HCT116 (cell line): ENCODE measurements at regions not wholly inside any gene's neighbourhood (a gene's known extent, or its start where the extent isn't known, plus 50 kb on each side); places are given as distances from the start of the nearest gene placed in this dataset.

Source experiments
- ATAC-seq: fragments of 200-7000 bp; cut with Tn5 transposase; 2 replicates; pipeline ENCODE4 v1.9.1; 2020; ENCODE audit warnings: mild to moderate bottlenecking, moderate library complexity
- BruUV-seq: library from RNA; stranded (reverse); fragments of 400-500 nt; replicated peaks from 2 replicates; lab custom pipeline; 2021; lab: Mats Ljungman, UMichigan
- CTCF ChIA-PET: fragments of 300-600 bp; sonication (Branson Sonifier 250); formaldehyde crosslinking; loops from one replicate; lab custom pipeline; 2021; ENCODE audit warnings: antibody characterized with exemption; lab: Charles Lee
- POLR2A ChIA-PET: fragments of 300-600, 350-600 bp; sonication (Branson Sonifier 250); formaldehyde crosslinking; loops from one replicate; lab custom pipeline; 2021; ENCODE audit warnings: antibody characterized with exemption; lab: Charles Lee
- RAD21 ChIA-PET, 2 experiments: fragments of 300-600 bp; sonication (Branson Sonifier 250); formaldehyde crosslinking; loops; one replicate each; lab custom pipeline; 2023; ENCODE audit warnings: low total read pairs in 2 of 2; ENCODE audit not compliant: uncharacterized antibody in 2 of 2, unreplicated experiment in 2 of 2, low non-redundant PET in 1 of 2; lab: Charles Lee
- DNase-seq: peaks from one replicate; pipeline ENCODE4 v3.0.0-alpha.2; 2010; ENCODE audit warnings: low read depth, low spot score
- H2AFZ ChIP-seq: fragments of 200-600 bp; shearing (Covaris generic), sonication (generic); 2 replicates; pipeline ENCODE4 v1.6.1; 2017; ENCODE audit warnings: low read depth, mixed run types, mixed read lengths, antibody characterized with exemption, low read length; ENCODE audit not compliant: poor library complexity, severe bottlenecking
- H3K27ac ChIP-seq: 2 replicates; pipeline ENCODE4 v1.5.1; 2012; ENCODE audit warnings: low read depth, low read length
- H3K27me3 ChIP-seq: fragments of 200-600 bp; sonication (generic); 2 replicates; pipeline ENCODE4 v1.6.1; 2016; ENCODE audit warnings: mixed run types, low read length, mixed read lengths; ENCODE audit not compliant: insufficient read depth
- H3K36me3 ChIP-seq, 2 experiments: fragments of 200-500 bp in 1 of 2; fragments of 200-600 bp in 1 of 2; sonication (Bioruptor generic) in 1 of 2; sonication (generic) in 1 of 2; 2 replicates each; pipeline versions ENCODE4 v1.5.1 to v1.6.1; 2014 to 2016; ENCODE audit warnings: low read length in 2 of 2, inconsistent platforms in 1 of 2, mixed read lengths in 1 of 2, mixed run types in 1 of 2; ENCODE audit not compliant: insufficient read depth in 2 of 2, control insufficient read depth in 1 of 2
- H3K4me1 ChIP-seq, 2 experiments: fragments of 200-600 bp in 1 of 2; sonication (generic) in 1 of 2; 2 replicates each; pipeline versions ENCODE4 v1.5.1 to v1.6.1; 2012 to 2017; ENCODE audit warnings: low read length in 2 of 2, inconsistent platforms in 1 of 2, mild to moderate bottlenecking in 1 of 2, mixed read lengths in 1 of 2, mixed run types in 1 of 2, moderate library complexity in 1 of 2; ENCODE audit not compliant: insufficient read depth in 2 of 2, control insufficient read depth in 1 of 2
- H3K4me2 ChIP-seq: fragments of 200-600 bp; sonication (generic); 2 replicates; pipeline ENCODE4 v1.6.1; 2017; ENCODE audit warnings: mixed run types, low read length, mixed read lengths
- H3K4me3 ChIP-seq, 2 experiments: fragments of 200-600 bp in 1 of 2; sonication (generic) in 1 of 2; replicated peaks in 1 of 2; 2 replicates each; pipeline ENCODE4 v1.5.1; 2011 to 2016; ENCODE audit warnings: low read length in 2 of 2, control low read depth in 1 of 2, low read depth in 1 of 2, mild to moderate bottlenecking in 1 of 2, mixed read lengths in 1 of 2, mixed run types in 1 of 2
- H3K79me2 ChIP-seq: fragments of 200-600 bp; sonication (generic); 2 replicates; pipeline ENCODE4 v1.6.1; 2017; ENCODE audit warnings: mild to moderate bottlenecking, mixed run types, low read length, moderate library complexity, mixed read lengths; ENCODE audit not compliant: insufficient read depth
- H3K9ac ChIP-seq: fragments of 200-600 bp; sonication (generic); 2 replicates; pipeline ENCODE4 v1.6.1; 2016; ENCODE audit warnings: low read length, mixed read lengths
- H3K9me2 ChIP-seq: fragments of 200-600 bp; sonication (generic), shearing (Covaris generic); 2 replicates; pipeline ENCODE4 v1.6.1; 2017; ENCODE audit warnings: mixed run types, mild to moderate bottlenecking, moderate library complexity; ENCODE audit not compliant: insufficient read depth
- H3K9me3 ChIP-seq, 2 experiments: fragments of 200-500 bp in 1 of 2; fragments of 200-600 bp in 1 of 2; sonication (Bioruptor generic) in 1 of 2; sonication (generic) in 1 of 2; 2 replicates each; pipeline ENCODE4 v1.6.1; 2014 to 2017; ENCODE audit warnings: low read length in 2 of 2, mixed read lengths in 2 of 2, inconsistent platforms in 1 of 2, low read depth in 1 of 2, mild to moderate bottlenecking in 1 of 2, mixed run types in 1 of 2, moderate library complexity in 1 of 2; ENCODE audit not compliant: control insufficient read depth in 1 of 2, insufficient read depth in 1 of 2
- H4K20me1 ChIP-seq: fragments of 200-600 bp; sonication (generic), shearing (Covaris generic); 2 replicates; pipeline ENCODE4 v1.6.1; 2017; ENCODE audit warnings: mixed run types, mild to moderate bottlenecking, moderate library complexity; ENCODE audit not compliant: insufficient read depth
- CBX3 ChIP-seq: IDR thresholded peaks from 2 replicates; pipeline ENCODE4 v1.6.1; 2012; ENCODE audit warnings: low read depth
- EGR1 ChIP-seq: IDR thresholded peaks from 2 replicates; pipeline ENCODE4 v1.6.1; 2012; ENCODE audit warnings: low read depth
- EZH2 ChIP-seq: fragments of 200-600 bp; sonication (generic); IDR thresholded peaks from 2 replicates; pipeline ENCODE4 v1.6.1; 2017; ENCODE audit warnings: antibody characterized with exemption, mixed run types
- FOSL1 ChIP-seq: IDR thresholded peaks from 2 replicates; pipeline ENCODE4 v1.6.1; 2012; ENCODE audit warnings: low read depth
- JUND ChIP-seq: IDR thresholded peaks from 2 replicates; pipeline ENCODE4 v1.6.1; 2012
- POLR2A ChIP-seq: IDR thresholded peaks from 2 replicates; pipeline ENCODE4 v1.7.0; 2011; ENCODE audit warnings: borderline replicate concordance; ENCODE audit not compliant: insufficient read depth, insufficient read length; ENCODE audit errors: extremely low read depth
- POLR2AphosphoS5 ChIP-seq: IDR thresholded peaks from 2 replicates; pipeline ENCODE4 v1.6.1; 2011; ENCODE audit warnings: mild to moderate bottlenecking, low read depth, low read length, moderate library complexity
- RAD21 ChIP-seq: IDR thresholded peaks from 2 replicates; pipeline ENCODE4 v1.6.1; 2012; ENCODE audit warnings: low read depth, mild to moderate bottlenecking
- SIN3A ChIP-seq: IDR thresholded peaks from 2 replicates; pipeline ENCODE4 v1.6.1; 2012; ENCODE audit warnings: low read depth
- SP1 ChIP-seq: IDR thresholded peaks from 2 replicates; pipeline ENCODE4 v1.6.1; 2012; ENCODE audit warnings: low read depth
- SRF ChIP-seq: IDR thresholded peaks from 2 replicates; pipeline ENCODE4 v1.6.1; 2012; ENCODE audit warnings: low read depth
- TCF7L2 ChIP-seq: IDR thresholded peaks from 2 replicates; pipeline ENCODE4 v1.7.0; 2011; ENCODE audit warnings: borderline replicate concordance, inconsistent platforms; ENCODE audit not compliant: insufficient read depth, insufficient read length; ENCODE audit errors: extremely low read depth
- YY1 ChIP-seq: IDR thresholded peaks from 2 replicates; pipeline ENCODE4 v1.6.1; 2011; ENCODE audit warnings: low read length, low read depth, moderate library complexity, mild to moderate bottlenecking; ENCODE audit not compliant: insufficient replicate concordance; ENCODE audit errors: extremely low read depth
- ZFX ChIP-seq: fragments of 450-650 bp; IDR thresholded peaks from 2 replicates; pipeline ENCODE4 v1.6.1; 2017
- ZNF274 ChIP-seq: fragments of 200-500 bp; sonication (Bioruptor generic); IDR thresholded peaks from 2 replicates; pipeline ENCODE4 v1.6.1; 2014; ENCODE audit warnings: mild to moderate bottlenecking, low read depth, low read length, inconsistent platforms
- intact Hi-C: fragments of 100-400 bp; cut with micrococcal nuclease; formaldehyde crosslinking; loops from 2 replicates; pipeline ENCODE4 v1.10.0; 2022
- TF ChIP-seq, protein P1 (sequence below): IDR thresholded peaks from 2 replicates; pipeline ENCODE4 v1.6.1; 2012
- TF ChIP-seq, protein P2 (sequence below): IDR thresholded peaks from 2 replicates; pipeline ENCODE4 v1.6.1; 2011; ENCODE audit warnings: mild to moderate bottlenecking, low read length, moderate library complexity; ENCODE audit not compliant: insufficient replicate concordance; ENCODE audit errors: extremely low read depth

DNA sequence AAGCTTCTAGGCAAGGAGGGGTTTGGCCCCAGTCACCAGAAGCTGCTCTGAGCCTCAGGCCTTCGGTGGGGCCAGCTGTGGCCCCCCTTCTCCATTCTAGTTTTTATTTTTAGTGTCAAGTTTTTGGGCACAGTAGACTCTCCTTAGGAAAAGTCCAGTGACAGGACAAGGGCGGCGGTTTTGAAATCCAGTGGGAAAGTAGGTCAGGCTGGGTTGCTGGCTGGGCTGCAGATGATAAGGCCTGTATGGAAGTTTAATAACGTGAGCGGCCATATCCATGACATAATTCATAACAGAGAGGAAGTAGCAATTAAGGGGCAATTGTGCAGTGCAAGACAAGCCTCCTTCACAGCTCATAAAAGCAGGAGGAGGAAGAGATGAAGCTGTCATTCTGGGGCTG is 87.1 kb upstream of the ZNF716 start:
- no peak for TF ChIP-seq POLR2A
- no peak for TF ChIP-seq SIN3A
- no peak for TF ChIP-seq FOSL1
- TF ChIP-seq TCF7L2: no peak
- no peak for TF ChIP-seq YY1
- no peak for TF ChIP-seq JUND
- no peak for TF ChIP-seq ZFX
- TF ChIP-seq EZH2: no peak
- TF ChIP-seq SP1: no peak
- TF ChIP-seq POLR2AphosphoS5: no peak
- no peak for TF ChIP-seq RAD21
- TF ChIP-seq, protein P1, sequence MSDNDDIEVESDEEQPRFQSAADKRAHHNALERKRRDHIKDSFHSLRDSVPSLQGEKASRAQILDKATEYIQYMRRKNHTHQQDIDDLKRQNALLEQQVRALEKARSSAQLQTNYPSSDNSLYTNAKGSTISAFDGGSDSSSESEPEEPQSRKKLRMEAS: no peak
- no peak for TF ChIP-seq ZNF274
- no peak for TF ChIP-seq SRF
- no peak for TF ChIP-seq EGR1
- no peak for TF ChIP-seq CBX3
- TF ChIP-seq, protein P2, sequence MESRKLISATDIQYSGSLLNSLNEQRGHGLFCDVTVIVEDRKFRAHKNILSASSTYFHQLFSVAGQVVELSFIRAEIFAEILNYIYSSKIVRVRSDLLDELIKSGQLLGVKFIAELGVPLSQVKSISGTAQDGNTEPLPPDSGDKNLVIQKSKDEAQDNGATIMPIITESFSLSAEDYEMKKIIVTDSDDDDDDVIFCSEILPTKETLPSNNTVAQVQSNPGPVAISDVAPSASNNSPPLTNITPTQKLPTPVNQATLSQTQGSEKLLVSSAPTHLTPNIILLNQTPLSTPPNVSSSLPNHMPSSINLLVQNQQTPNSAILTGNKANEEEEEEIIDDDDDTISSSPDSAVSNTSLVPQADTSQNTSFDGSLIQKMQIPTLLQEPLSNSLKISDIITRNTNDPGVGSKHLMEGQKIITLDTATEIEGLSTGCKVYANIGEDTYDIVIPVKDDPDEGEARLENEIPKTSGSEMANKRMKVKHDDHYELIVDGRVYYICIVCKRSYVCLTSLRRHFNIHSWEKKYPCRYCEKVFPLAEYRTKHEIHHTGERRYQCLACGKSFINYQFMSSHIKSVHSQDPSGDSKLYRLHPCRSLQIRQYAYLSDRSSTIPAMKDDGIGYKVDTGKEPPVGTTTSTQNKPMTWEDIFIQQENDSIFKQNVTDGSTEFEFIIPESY: no peak

More for the DNA sequence above, 87.1 kb upstream of the ZNF716 start:
- Histone ChIP-seq H3K4me3 (no peak overlapping the region), H3K4me2 (no peak overlapping the region), H3K9ac (no peak overlapping the region), H3K27ac (no peak overlapping the region), H3K79me2 (no peaks in the 10 kb centered on the region), H3K9me3 (peaks cover 6 to 21% of the 10 kb centered on the region in 2 experiments; a peak in 2 of 4 replicates), H2AFZ (no peak overlapping the region), H3K4me1 (no peaks in the 10 kb centered on the region), H3K36me3 (no peaks in the 10 kb centered on the region), H4K20me1 (no peaks in the 10 kb centered on the region), H3K9me2 (no peaks in the 10 kb centered on the region), H3K27me3 (no peaks in the 10 kb centered on the region)
- DNase-seq: no peak
- no peak for ATAC-seq
- BruUV-seq: no TSS peak
- RAD21 ChIA-PET: no interaction called here
- POLR2A ChIA-PET: no interaction called here
- intact Hi-C loops: no loop called here
- CTCF ChIA-PET: no interaction called here
